Peyer's patch (tissue), 4 donors: ENCODE measurements at regions not wholly inside any gene's neighbourhood (a gene's known extent, or its start where the extent isn't known, plus 50 kb on each side); places are given as distances from the start of the nearest gene placed in this dataset.

Experiments used
- POLR2A ChIP-seq, 2 donors: fragments of 450-650 bp; IDR thresholded peaks; one replicate each; pipeline ENCODE4 v1.5.1; 2017; ENCODE audit warnings: antibody characterized with exemption in 2 of 2, mild to moderate bottlenecking in 2 of 2, moderate library complexity in 2 of 2
- TF ChIP-seq, protein P1 (sequence below), 6 experiments: fragments of 450-650 bp in 4 of 6; fragments of 200-600 bp in 2 of 6; sonication (generic) in 1 of 6; IDR thresholded peaks; one replicate each; pipeline ENCODE4 v1.5.1; 2017 to 2019; ENCODE audit warnings: antibody characterized with exemption in 6 of 6, mild to moderate bottlenecking in 3 of 6, moderate library complexity in 1 of 6

DNA sequence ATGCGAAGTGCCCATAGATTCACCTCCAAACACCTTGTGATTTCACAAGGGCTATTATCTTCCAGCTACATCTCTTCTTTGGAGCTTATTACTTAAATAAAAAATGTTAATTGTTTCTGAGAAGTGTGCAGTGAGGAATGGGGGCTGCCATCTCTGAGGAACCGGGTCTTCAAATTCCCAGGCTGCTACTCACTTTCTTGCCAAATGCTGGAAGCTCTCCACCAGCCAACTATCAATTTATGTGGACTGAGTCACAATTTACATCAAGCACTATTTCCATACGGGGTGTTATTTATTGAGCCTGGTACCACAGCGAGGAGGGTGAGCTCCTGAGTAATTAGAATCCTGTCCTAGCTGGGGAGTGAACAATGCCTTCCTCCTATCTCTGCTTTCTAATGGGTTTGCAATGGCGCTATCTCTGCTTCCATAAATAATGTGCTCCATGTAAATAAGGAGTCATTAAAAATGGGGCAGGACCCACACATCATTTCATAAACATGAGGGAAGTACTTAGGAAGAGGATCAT is 898.3 kb downstream of the VRK1 start:
- TF ChIP-seq, protein P1, sequence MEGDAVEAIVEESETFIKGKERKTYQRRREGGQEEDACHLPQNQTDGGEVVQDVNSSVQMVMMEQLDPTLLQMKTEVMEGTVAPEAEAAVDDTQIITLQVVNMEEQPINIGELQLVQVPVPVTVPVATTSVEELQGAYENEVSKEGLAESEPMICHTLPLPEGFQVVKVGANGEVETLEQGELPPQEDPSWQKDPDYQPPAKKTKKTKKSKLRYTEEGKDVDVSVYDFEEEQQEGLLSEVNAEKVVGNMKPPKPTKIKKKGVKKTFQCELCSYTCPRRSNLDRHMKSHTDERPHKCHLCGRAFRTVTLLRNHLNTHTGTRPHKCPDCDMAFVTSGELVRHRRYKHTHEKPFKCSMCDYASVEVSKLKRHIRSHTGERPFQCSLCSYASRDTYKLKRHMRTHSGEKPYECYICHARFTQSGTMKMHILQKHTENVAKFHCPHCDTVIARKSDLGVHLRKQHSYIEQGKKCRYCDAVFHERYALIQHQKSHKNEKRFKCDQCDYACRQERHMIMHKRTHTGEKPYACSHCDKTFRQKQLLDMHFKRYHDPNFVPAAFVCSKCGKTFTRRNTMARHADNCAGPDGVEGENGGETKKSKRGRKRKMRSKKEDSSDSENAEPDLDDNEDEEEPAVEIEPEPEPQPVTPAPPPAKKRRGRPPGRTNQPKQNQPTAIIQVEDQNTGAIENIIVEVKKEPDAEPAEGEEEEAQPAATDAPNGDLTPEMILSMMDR (IDR thresholded peaks at IDR 0.05), result no peak
- no peak for TF ChIP-seq POLR2A (IDR thresholded peaks at IDR 0.05)
